NCI-H1930 (cell line): ENCODE measurements at regions not wholly inside any gene's neighbourhood (a gene's known extent, or its start where the extent isn't known, plus 50 kb on each side); places are given as distances from the start of the nearest gene placed in this dataset.
"Not testable (repeated sequence)": the region's sequence is repeated elsewhere in the genome, so short reads cannot be mapped to it uniquely, and the experiment has no call there.

Source experiments
- DNase-seq, 2 experiments: peaks; one replicate each; lab custom pipeline; 2025; lab: John Stamatoyannopoulos, UW

- DNase-seq: no peak
Observed at GRCh38 chr9:90062982-90063381, 458.2 kb downstream of the GADD45G start.

DNA sequence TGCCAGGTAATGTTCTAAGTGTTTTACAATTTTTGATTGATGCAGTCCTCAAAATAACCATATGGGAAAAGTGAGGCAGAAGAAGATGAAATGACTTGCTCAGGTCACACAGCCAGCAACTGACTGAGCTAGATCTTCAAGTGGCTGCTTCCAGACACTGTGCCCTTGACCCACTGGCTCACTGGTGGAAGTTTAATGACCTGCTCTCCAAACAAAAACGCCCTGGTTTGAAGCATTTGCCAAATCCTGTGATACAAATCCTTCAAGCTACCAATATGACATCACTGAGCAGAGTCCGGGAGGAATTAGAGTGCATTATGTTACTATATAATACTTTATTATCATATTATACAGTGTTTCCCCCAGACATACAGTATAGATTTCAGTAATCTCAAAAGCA, 459.4 kb downstream of the GADD45G start:
- no peak for DNase-seq

DNA sequence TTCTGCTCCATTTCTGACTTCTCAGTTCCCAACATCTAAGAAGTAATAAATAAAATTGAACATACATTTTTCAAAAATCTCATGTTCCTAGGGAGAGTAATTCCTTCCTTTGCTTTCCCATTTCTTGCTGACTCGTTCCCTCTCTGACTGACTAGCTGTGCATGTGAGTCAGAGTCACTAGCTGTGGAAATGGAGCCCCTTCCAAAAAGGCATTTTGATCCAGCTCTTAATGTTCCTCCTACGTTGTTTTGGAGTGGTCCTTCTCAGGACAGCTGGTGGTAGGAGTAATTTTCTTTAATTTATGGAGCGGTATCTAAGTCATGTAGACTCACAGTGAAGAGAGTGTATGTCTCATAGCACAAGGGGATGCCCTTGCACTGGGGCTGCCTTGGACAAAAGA, 460.2 kb downstream of the GADD45G start:
- DNase-seq: no peak

GRCh38 chr9:90065851-90066250, 461.0 kb downstream of the GADD45G start:
- no peak for DNase-seq

- DNase-seq: no peak
Observed at GRCh38 chr9:90069085-90069484, 464.3 kb downstream of the GADD45G start.

- DNase-seq: no peak
Observed at GRCh38 chr9:90070056-90070455, 465.2 kb downstream of the GADD45G start.

DNA sequence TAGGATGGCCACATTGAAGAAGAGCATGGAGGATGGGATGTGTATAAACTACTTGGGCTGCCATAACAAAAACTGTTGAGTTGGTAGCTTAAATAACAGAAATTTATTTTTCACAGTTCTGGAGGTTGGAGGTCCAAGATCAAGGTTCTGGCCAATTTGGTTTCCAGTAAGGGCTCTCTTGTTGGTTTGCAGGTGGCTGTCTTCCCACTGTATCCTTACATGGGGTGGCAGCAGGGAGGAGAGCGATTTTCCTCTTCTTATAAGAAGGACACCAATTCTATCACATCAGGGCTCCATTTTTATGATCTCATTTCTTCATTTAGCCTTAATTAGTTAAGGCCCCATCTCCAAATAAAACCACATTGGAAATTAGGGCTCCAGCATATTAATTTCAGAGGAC, 465.7 kb downstream of the GADD45G start:
- DNase-seq: no peak

GRCh38 chr9:90070931-90071660, 466.3 kb downstream of the GADD45G start:
- no peak for DNase-seq

- no peak for DNase-seq
Observed at GRCh38 chr9:90073186-90073945, 468.6 kb downstream of the GADD45G start.

DNA sequence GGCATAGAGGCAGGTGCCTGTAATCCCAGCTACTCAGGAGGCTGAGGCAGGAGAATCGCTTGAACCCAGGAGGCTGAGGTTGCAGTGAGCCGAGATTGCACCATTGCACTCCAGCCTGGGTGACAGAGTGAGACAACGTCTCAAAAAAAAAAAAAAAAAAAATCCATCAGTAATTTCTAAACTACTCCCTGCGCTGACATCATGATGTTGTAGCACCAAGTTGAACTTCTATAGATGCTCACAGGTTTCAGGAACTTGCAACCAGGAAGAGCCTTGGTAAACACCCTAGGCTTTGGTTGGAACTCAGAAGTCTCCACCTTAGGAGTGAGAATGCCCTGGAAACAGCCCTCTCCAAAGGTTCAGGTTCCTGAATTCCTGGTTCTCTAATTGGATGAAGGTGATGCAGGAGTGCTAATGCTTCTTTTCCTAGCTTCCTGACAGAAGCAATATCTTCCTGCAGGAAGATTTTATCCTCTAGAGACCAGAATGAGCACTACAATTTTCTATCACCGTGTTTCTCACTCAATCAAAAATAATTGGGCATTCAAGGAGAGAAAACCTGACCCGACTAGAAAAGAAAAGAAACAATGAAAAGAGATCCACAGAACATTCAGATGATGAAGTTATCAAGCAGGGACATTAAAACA, 469.6 kb downstream of the GADD45G start:
- no peak for DNase-seq

- not testable (repeated sequence) for DNase-seq
Observed at GRCh38 chr9:90077598-90077997, 472.8 kb downstream of the GADD45G start.

GRCh38 chr9:90078988-90079421, 474.2 kb downstream of the GADD45G start:
- no peak for DNase-seq

- DNase-seq: no peak
Observed at GRCh38 chr9:90085633-90086032, 480.8 kb downstream of the GADD45G start.

GRCh38 chr9:90086101-90086511, 481.3 kb downstream of the GADD45G start:
- no peak for DNase-seq

DNA sequence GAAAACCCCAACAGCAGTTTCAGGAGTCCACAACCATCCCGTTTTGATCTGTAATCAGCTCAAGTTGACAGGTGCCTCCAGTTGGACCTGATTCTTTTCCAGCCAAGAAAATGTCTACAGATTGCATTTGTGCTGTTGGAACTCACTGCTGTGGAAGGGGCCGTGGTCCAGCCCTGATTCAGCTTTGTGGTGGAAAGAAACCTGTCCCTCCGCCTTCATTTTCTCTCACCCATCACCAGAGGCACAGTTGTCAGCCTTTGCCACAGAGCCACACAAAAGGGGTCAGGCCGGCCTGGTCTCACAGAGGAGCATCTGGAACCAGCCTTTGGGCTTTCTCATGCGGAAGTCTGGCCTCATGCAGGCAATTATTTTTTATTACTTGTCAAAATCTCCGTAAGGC, 483.6 kb downstream of the GADD45G start:
- no peak for DNase-seq

- DNase-seq: no peak
Observed at GRCh38 chr9:90088856-90089255, 484.0 kb downstream of the GADD45G start.

DNA sequence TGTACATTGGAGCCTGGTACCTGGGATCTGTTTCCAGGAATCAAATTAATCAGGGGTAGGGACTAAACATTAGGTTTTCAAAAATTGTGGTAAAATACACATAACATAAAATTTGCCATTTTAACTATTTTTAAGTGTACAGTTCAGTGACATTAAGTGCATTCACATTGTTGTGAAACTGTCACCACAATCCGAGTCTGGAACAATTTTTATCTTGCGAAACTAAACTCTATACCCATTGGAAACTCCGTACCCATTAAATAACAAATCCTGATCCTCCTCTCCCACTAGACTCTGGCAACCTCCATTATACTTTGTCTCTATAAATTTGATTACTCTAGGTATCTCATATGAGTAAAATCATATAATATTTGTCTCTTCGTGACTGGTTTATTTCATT, 486.2 kb downstream of the GADD45G start:
- no peak for DNase-seq

DNA sequence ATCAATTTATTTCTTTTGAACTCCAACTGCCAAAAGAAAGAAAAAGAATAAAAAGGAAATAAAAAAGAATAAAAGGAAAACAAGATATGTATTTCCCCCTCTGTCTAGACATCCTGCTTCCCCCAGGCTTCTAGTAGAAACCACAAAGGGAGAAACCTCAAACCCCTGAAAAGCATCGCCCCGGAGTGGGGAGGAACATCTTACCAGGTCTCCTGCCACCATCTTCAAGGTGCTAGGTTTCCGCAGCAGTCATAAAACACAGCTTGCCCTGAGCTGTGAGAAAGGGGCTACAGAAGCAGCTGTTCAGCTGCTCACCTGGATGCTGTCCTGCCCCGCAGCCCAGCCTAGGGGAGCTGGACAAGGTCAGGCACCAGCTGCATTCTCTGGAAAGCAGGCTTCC, 487.7 kb downstream of the GADD45G start:
- DNase-seq: no peak

DNA sequence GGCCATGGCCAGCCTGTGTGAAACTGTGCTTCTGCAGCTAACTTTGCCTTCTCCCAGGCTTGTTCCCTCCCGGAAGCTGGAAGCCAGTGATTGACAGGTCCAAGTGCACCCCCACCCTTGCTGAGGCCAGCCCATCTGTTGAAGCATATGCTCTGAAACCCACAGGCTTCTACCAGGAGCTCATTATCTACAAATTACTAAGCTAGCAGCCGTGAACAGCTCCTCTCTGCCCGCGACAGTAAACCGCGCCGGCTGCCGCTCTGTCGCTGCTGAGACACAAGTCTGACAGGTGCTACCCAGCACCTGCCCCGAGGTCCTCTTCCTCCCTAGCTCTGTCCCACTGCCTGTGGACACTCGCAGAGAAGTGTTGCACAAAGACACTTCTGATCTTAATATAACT, 490.9 kb downstream of the GADD45G start:
- peak in 1 of 2 experiments; percentile 40 for DNase-seq

GRCh38 chr9:90097237-90097636, 492.4 kb downstream of the GADD45G start:
- no peak for DNase-seq

- DNase-seq: no peak
Observed at GRCh38 chr9:90098408-90098807, 493.6 kb downstream of the GADD45G start.

DNA sequence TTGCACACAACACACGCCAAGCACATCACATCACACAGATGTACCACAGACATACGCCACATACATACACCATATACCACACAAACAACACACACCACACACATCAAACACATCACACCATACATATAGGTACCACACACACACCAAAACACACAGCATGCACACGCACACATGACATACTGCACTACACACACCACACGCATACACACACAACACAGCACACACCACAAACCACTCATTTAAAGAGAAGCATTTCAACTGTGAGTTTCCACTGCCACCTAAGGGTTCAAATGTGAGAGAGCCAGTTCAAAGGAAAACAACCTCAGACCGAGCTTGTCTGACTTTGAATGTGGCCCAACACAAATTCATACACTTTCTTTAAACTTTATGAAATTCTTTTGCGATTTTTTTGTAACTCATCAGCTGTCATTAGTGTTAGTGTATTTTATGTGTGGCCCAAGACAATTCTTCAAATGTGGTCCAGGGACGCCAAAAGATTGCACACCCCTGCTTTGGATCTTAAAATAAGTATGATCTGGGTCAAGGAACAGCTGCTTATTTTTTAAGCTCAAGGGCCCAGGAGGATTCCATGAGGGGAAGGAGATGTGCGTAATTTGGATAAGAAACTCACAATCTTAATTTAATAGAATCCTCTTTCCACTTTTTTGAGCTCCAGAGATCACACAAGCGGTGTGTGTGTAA, 494.6 kb downstream of the GADD45G start:
- peak; percentile 37 to 62 for DNase-seq
